SH-SY5Y (cell line): ENCODE measurements at regions not wholly inside any gene's neighbourhood (a gene's known extent, or its start where the extent isn't known, plus 50 kb on each side); places are given as distances from the start of the nearest gene placed in this dataset.

Source experiments
- GATA2 ChIP-seq: IDR thresholded peaks from 2 replicates; pipeline ENCODE4 v1.6.1; 2011; ENCODE audit warnings: mild to moderate bottlenecking, low read depth, low read length
- GATA3 ChIP-seq: IDR thresholded peaks from 2 replicates; pipeline ENCODE4 v1.6.1; 2011; ENCODE audit warnings: low read depth, mild to moderate bottlenecking, low read length, moderate library complexity

GRCh38 chr11:91129596-91129995 lies 906.7 kb upstream of the CHORDC1 start:
- TF ChIP-seq GATA2 (no peak), GATA3 (no peak)
